ENCODE measurements at regions not wholly inside any gene's neighbourhood (a gene's known extent, or its start where the extent isn't known, plus 50 kb on each side); places are given as distances from the start of the nearest gene placed in this dataset.
"Not testable (repeated sequence)": the region's sequence is repeated elsewhere in the genome, so short reads cannot be mapped to it uniquely, and the experiment has no call there.

DNA sequence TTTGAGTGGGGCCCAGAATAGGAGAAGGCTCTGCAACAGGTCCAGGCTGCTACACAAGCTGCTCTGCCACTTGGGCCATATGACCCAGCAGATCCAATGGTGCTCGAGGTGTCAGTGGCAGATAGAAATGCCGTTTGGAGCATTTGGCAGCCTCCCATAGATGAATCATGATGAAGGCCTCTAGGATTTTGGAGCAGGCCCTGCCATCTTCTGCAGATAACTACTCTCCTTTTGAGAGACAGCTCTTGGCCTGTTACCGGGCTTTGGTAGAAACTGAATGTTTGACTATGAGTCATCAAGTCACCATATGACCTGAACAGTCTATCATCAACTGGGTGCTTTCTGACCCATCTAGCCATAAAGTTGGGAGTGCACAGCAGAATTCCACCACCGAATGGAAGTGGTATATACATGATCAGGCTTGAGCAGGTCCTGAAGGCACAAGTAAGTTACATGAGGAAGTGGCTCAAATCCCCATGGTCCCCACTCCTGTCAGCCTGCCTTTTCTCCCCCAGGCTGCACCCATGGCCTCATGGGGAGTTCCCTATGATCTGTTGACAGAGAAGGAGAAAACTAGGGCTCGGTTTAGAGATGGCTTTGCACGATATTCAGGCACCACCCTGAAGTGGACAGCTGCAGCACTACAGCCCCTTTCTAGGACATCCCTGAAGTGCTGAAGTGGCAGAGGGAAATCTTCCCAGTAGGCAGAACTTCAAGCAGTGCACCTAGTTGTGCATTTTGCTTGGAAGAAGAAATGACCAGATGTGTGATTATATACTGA lies 971.4 kb downstream of the MCTP2 start:
- DNase-seq = no peak

DNA sequence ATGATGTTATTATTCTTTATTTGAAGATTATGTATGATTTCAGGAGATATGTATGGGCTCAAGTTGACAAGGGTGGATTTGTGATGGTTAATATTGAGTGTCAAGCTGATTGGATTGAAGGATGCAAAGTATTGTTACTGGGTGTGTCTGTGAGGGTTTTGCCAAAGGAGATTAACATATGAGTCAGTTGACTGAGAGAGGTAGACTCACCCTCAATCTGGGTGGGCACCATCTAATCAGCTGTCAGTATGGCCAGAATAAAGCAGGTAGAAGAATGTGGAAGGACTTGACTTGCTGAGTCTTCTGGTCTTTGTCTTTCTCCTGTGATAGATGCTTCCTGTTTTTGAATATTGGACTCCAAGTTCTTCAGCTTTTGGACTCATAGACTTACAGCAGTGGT lies 973.7 kb downstream of the MCTP2 start:
- no peak for DNase-seq

DNA sequence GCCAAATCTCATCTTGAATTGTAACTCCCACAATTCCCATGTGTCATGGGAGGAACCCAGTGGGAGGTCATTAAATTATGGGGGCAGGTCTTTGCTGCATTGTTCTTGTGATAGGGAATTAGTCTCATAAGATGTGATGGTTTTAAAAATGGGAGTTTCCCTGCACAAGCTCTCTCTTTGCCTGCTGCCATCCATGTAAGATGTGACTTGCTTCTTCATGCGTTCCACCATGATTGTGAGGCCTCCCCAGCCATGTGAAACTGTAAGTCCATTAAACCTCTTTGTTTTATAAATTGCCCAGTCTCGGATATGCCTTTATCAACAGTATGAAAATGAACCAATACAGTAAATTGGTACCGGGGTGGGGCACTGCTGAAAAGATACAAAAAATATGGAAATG lies 974.5 kb downstream of the MCTP2 start:
- DNase-seq = not testable (repeated sequence)

DNA sequence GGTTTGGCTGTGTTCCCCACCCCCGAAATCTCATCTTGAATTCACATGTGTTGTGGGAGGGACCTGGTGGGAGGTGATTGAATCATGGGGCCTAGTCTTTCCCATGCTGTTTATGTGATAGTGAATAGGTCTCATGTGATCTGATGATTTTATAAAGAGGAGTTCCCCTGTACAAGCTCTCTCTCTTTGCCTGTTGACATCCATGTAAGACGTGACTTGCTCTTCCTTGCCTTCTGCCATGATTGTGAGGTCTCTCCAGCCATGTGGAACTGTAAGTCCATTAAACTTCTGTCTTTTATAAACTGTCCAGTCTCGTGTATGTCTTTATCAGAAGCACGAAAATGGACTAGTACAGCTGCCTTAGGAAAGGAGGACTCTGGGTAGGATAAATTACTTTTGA lies 976.7 kb downstream of the MCTP2 start:
- DNase-seq = no peak

DNA sequence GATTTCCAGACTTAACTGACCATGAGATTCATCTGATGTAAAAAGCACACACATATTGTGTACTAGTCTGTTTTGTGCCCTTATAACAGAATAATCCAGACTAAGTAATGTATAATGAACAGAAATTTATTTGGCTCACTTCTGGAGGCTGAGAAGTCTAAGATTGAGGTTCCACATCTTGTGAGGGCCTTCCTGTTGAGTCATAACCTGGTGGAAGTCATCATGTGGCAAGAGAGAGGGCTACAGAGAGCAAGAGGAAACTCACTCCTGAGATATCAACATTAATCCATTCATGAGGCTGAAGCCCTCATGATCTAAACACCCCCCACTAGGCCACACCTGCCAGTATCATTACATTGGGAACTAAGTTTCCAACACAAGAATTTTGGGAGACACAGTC lies 977.6 kb downstream of the MCTP2 start:
- DNase-seq = no peak

DNA sequence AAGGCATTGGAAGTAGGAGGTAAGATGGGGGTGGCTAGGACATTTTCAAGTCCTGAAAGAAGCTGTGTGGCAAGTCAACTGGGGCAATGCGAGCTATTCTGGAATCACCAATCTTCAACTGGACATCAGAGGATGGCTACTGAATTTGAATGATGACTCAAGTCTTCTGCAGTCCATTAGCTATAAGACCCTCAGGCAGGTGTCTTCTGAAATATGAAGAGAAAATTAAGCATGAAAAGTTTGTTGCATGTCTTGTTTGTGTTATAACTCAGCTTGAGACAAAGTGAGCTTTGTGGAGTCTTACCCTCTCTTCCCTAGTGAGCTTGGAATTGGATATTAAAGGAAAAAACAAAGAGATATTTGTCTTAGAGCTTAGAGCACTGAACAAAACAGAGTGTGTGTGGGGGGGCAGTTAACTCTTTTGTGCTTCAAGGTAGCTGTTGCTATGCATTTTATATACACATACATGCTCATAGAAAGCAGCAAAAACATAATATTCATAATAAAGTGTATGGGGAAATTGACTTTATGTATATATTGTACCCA lies 979.1 kb downstream of the MCTP2 start:
- no peak for DNase-seq

DNA sequence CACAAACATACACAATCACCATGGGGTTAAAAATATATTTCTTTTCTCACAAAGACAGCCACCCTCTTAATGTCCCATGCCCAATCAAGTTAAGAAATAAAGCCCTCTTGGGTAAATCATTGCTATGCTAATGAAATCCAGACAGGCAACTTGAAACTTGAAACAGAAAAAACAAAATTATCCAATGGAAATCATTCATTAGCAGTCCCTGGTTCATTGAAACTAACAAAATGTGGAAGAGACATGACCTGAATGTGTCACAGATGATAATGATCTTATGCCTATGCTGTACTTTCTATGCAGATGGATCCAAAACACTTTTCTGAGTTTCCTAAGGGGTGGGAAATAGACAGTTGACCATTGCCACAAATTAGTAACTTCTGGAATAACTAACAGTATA lies 983.7 kb downstream of the MCTP2 start:
- DNase-seq = no peak

DNA sequence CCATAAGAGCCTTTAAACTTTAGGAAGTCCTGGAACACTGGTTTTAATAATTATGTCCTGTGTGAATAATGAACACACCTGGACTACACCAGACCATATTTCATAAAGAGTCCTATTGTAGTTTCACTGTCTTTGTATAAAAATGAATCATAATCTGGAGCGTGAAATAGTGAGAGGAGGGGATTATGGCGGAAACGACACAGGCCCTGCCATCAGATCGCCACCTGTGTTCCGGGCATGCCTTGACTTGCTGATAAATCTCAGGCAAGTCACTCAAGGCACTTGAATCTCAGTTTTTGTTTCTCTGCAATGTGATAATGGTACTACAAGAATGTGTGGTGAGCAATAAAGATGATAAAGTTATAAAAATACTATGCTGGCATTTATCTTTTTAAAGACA lies 995.5 kb downstream of the MCTP2 start:
- DNase-seq = no peak

DNA sequence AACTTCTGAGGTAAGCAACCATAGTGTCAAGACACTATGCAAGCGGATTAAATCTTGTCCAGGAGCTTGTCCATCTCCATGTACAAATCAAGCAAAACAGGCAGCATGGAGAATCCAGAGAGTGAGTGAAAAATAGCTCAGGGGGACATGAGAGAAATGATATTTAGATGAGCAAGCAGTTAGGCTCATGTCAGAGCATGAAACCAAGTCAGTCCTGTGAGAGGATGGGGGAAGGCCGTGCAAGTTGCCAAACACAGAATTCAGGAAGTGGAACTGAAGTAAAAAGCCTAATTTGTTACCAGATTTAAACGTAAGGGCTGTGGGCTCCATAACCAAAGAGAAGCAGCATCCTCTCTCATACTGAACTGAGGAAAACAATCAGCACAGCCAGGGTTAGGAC lies 995.9 kb downstream of the MCTP2 start:
- DNase-seq = no peak

DNA sequence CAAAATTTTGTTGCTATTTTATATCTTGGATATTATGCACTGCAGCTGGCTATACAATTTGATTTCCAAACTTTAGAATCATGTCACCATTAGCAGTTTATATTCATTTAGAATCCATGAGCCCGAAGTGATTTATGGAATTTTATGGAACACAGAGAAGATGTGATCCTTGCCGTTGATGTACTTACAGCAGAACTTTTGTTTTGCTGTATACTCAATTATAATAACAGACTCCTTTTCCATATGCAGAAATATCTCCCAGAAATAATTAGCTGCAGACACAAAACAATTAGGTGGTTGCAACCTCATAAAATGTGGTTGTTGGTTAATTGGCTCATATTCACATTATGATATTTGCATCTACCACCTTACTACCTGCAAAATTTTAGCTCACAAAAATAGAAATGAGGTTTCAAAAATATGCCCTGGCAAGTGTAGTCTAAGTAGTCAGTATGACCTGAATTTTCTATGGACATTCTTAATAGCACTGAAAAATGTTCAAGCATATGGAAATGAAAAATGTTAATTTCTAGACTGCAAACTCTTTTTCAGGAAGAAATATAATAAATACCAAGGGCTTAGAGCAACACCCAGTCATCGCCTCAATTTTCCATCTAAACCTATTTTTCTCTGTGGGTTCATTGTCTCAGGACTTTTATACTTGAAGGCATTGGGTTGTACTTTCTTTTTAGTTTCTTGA lies 997.6 kb downstream of the MCTP2 start:
- DNase-seq = no peak

DNA sequence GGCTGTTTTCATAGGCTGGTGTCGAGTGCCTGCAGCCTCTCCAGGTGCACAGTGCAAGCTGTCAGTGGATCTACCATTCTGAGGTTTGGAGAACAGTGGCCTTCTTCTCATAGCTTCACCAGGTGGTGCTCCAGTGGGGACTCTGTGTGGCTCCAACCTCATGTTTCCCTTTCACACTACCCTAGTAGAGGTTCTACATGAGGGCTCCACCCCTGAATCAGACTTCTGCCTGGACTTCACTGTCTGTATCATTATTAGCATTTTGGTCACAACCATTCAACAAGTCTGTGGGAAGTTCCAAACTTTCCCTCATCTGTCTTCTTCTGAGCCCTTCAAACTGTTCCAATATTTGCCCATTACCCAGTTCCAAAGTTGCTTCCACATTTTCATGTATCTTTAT lies 1003.7 kb downstream of the MCTP2 start:
- DNase-seq = no peak

DNA sequence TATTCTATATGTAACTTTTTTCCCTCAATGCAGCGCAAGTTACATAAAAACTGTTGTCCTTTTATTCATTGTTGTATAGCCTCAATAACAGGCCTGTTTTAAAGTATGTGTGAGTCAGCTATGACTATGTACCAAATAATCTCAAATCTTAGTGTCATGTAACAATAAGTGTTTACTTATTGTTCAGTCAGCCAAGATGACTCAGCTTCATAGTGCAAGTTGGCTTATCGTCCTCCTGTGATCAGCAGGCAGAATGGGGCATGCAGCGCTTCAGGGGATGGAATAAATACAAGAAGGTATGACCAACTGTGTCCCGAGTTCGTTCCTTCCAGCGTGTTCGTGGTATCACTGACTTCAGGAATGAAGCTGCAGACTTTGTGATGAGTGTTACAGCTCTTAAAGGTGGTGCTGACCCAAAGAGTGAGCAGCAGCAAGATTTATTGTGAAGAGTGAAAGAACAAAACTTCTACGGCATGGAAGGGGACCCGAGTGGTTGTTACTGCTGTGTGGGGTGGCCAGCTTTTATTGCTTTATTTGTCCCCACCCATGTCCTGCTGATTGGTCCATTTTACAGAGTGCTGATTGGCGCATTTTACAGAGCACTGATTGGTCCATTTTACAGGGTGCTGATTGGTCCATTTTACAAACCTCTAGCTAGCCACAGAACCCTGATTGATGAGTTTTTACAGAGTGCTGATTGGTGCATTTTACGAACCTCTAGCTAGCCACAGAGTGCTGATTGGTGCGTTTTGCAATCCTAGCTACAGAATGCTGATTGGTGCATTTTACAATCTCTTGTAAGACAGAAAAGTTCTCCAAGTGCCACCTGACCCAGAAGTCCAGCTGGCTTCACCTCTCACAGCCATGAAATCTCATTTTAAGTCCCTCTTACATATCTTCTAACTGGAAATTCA lies 1016.0 kb downstream of the MCTP2 start:
- DNase-seq = no peak

DNA sequence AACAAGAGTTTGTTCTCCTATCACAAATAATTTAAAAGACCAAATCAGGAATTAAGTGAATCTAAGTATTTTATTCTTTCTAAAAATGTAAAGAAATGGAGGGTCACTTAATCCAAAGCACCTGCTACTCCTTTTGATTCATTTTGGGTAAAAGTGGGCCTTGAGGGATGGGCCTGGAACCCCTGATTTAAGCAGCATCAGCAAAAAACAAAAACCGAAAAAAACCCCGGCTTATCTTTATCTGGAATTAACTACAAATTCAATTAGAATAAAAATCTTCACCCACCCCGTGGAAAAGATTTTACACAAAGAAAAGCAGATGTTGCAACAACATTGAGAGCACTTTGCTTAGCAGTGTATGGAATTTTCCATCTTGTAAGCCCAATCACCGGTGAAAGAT lies 1018.2 kb downstream of the MCTP2 start:
- no peak for DNase-seq

DNA sequence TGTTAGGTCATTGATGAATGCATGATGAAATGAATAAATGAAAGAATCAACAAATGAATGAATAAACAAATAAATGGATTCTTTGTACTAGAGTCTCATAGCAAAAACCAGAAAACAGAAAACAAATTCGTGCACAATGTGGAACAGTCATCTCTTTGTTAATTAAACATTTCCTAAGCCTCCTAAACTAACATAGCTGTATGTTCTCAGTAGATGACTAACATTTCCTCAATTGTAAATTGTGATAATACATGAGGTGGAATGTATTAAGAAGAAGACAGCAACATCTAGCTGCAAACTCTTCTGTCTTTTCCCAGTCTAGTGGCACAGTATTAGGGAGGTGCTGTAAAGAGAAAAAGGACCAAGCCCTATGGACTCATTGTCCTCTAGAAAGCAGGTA lies 1021.0 kb downstream of the MCTP2 start:
- no peak for DNase-seq

DNA sequence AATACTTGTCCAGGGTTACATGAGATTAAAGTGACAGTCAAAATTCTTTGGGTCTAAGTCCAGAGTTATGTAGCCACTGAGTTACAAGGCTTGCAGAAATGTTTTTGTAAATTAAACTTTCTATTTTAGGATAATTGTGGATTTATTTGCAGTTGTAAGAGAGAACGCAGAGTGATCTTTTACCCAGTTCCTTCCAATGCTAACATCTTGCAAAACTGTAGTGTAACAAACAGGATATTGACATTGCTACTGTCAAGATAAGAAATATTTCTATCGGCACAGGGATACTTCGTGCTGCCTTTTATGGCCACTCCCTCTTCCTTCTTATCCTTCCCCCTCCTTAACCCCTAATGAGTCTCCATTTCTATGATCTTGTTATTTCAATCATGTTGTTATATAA lies 1022.9 kb downstream of the MCTP2 start:
- DNase-seq = no peak

DNA sequence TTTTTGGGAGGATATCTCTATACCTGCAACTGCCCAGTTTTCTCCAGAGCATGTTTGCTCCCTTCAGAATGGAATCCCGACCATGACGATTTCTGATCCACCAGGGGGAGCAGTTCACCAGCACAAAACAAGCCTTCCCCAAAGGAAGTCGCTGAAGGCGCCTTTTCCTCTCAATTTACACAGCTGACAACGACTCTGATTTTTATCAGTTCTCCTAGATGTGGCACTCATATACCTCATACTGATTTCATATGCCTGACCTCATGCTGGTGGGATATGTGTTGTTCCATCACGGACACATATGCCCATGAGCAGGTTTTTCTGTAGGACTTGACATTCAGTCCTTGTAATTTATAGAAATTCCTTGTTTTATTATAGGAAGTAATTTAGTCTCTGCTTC lies 1028.2 kb downstream of the MCTP2 start:
- peak; percentile 55 to 57 for DNase-seq

DNA sequence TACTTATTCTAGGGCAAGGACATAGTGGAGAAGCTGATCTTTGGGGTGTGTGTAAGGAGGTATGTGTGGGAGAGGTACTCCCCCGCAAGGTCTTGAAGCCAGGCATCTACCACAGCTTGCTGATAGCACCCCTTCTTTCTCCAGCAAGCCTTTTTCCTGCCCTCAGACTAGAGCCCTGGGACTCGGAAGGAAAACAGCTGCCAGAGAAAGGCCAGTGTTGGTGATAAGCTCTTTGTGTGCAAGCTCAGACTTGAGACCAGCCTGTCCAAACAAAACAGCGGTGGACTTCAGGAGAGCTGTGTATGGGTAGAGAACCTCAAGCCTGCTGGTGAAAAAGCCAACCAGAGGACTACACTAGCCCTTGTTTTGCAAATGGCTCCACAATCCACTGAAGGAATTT lies 1028.6 kb downstream of the MCTP2 start:
- peak in 1 of 2 experiments; percentile 14 for DNase-seq

DNA sequence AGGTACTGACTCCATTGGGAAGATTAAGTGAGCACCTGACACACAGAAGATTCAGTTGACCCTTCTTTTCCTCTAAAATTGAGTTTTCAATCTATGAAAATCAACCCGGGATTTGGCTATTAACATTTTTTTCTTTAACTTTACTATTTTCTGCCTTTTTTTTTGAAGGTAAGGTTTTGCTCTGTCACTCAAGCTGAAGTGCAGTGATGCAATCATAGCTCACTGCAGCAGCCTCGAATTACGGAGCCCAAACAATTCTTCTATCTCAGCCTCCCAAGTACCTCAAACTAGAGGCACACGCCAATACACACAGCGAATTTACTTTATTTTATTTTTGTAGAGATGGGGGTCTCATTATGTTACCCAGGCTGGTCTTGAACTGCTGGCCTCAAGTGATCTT lies 1029.5 kb downstream of the MCTP2 start:
- DNase-seq = no peak

DNA sequence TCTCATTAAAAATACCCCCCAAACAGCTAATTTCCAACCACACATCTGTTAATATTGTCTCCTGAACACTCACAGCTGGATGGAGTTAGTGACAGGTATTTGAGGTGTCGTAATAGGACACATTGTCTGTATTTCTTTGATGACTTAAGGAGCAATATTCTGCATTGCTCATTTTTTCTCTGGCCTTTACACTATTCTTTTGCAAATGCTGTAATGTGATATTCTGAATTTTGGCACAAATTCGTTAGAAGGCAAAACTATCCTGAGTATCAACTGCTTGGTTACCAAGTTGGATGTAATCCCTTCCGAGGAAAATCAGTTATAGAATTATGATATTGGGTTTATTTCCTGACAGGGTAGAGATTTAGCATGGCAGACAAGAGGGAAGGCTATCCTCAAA lies 1030.2 kb downstream of the MCTP2 start:
- DNase-seq = no peak

DNA sequence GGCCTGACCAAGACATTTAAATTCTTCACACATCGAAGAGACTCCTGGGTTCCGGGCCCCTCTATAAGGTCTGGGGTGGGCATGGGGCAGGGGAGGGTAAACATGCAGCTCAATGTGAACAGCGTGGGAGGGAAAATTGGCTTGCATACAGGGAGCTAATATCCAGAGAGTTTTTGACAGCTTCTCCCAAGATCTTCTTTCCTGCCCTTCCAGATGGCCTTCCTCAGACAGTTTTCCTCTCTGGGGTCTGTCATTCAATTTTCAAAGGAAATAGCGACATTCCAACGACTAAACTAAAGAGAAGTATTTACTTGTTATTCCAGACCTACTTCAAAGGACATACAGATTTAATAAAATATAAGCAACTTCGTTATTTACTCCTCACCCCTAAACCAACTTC lies 1030.6 kb downstream of the MCTP2 start:
- no peak for DNase-seq

DNA sequence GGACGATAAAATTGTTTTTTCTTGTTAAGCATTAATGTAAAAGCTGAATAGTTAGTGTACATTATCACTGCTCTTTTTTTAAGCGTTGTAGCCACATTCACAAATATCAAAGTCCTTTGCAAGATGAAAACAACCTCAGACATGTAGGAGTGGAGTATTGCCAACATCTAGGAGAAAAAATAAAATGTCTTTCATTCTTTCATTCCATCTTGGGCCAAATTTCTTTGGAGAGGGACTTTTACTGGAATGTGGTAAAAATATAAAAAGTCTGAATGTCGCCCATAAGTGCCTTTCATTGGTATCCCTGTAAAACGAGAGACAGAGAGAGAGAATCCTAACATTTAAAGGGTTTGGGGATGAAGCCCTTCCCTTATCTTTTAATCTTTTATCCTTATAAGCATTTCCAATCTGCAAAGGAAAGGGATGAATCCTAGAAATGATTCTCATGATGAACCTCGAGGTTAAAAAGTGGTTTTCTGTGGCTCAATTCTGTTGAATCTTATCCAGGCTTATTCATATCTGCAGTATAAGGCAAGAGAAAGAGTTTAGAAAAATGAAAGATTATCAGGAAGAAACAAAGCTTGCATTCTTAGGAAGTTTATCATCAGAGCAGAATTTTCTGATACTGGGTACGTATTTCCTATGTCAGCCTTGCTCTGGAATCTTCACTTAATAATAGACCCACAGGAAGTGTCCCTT lies 1031.7 kb downstream of the MCTP2 start:
- DNase-seq = no peak

DNA sequence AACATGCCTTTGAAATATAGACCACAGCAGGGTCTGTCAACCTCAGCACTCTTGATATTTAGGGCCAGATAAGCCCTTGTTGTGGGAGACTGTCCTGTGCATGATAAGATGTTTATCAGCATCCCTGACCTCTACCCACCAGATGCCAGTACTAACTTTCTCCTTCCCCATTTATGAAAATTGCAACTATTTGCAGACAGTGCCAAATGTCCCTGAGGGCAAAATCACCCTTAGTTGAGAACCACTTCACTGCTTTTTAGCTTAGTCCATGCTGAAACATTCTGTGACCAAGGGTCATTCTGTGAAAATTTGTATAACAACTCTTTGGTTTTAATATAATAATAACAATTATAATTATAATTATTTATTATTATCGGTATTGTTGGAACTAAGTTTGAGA lies 1032.4 kb downstream of the MCTP2 start:
- DNase-seq = no peak
